NCI-H2196 (cell line): ENCODE measurements at regions not wholly inside any gene's neighbourhood (a gene's known extent, or its start where the extent isn't known, plus 50 kb on each side); places are given as distances from the start of the nearest gene placed in this dataset.

Source experiments
- DNase-seq: peaks from one replicate; lab custom pipeline; 2025; ENCODE audit not compliant: unreplicated experiment; lab: John Stamatoyannopoulos, UW

GRCh38 chr13:99027661-99028425 lies 50.0 kb upstream of the DOCK9 start:
- DNase-seq: no peak

GRCh38 chr13:99028890-99029289 lies 51.0 kb upstream of the DOCK9 start:
- no peak for DNase-seq

- DNase-seq: no peak
These were observed 51.7 kb upstream of the DOCK9 start for GRCh38 chr13:99029576-99029975.

GRCh38 chr13:99030326-99030725 lies 52.5 kb upstream of the DOCK9 start:
- DNase-seq: no peak

GRCh38 chr13:99031832-99032231 lies 54.0 kb upstream of the DOCK9 start:
- DNase-seq: no peak

- DNase-seq: peak; percentile 18
These were observed 56.0 kb upstream of the DOCK9 start for GRCh38 chr13:99033814-99034213.

- no peak for DNase-seq
These were observed 56.6 kb upstream of the DOCK9 start for GRCh38 chr13:99034333-99035085.

- no peak for DNase-seq
These were observed 57.9 kb upstream of the DOCK9 start for GRCh38 chr13:99035715-99036114.

GRCh38 chr13:99037756-99038155 lies 59.9 kb upstream of the DOCK9 start:
- DNase-seq: no peak

GRCh38 chr13:99039718-99040280 lies 61.9 kb upstream of the DOCK9 start:
- DNase-seq: no peak

GRCh38 chr13:99040536-99041131 lies 62.8 kb upstream of the DOCK9 start:
- no peak for DNase-seq

- DNase-seq: no peak
These were observed 63.5 kb upstream of the DOCK9 start for GRCh38 chr13:99041337-99041736.

GRCh38 chr13:99041788-99042187 lies 63.9 kb upstream of the DOCK9 start:
- DNase-seq: no peak

- no peak for DNase-seq
These were observed 64.8 kb upstream of the DOCK9 start for GRCh38 chr13:99042521-99043250.

GRCh38 chr13:99043831-99044231 lies 66.0 kb upstream of the DOCK9 start:
- no peak for DNase-seq

- no peak for DNase-seq
These were observed 66.9 kb upstream of the DOCK9 start for GRCh38 chr13:99044764-99045163.

GRCh38 chr13:99045396-99045795 lies 67.5 kb upstream of the DOCK9 start:
- no peak for DNase-seq

GRCh38 chr13:99046851-99047250 lies 69.0 kb upstream of the DOCK9 start:
- no peak for DNase-seq

GRCh38 chr13:99050983-99051488 lies 73.2 kb upstream of the DOCK9 start:
- no peak for DNase-seq

GRCh38 chr13:99051768-99052455 lies 74.0 kb upstream of the DOCK9 start:
- DNase-seq: no peak
